ENCODE measurements at regions not wholly inside any gene's neighbourhood (a gene's known extent, or its start where the extent isn't known, plus 50 kb on each side); places are given as distances from the start of the nearest gene placed in this dataset.

- Histone ChIP-seq H3K9ac (no peak overlapping the region), H3K9me3 (replicated peaks in 1 of 11) (peaks cover 0 to 5% (median 0%) of the 10 kb centered on the region in 11 experiments; a peak in 2 of 22 replicates), H4K20me1 (no peaks in the 10 kb centered on the region), H3K4me1 (no peaks in the 10 kb centered on the region), H3K4me3 (no peak overlapping the region), H3K4me2 (no peak overlapping the region), H3K27me3 (no peaks in the 10 kb centered on the region), H3K36me3 (no peaks in the 10 kb centered on the region), H3K27ac (no peak overlapping the region)
- no peak for TF ChIP-seq Cebpa-rat (IDR thresholded peaks at IDR 0.05)
Observed at GRCh38 chr10:109701633-109702215, 221.6 kb downstream of the XPNPEP1 start.

- no peaks in the 10 kb centered on the region for H3K27me3 ChIP-seq
- H3K27ac ChIP-seq, result no peak overlapping the region
- no peaks in the 10 kb centered on the region for H3K36me3 ChIP-seq
- H4K20me1 ChIP-seq, result no peaks in the 10 kb centered on the region
- peaks cover 0 to 5% (median 0%) of the 10 kb centered on the region in 11 experiments; a peak in 2 of 22 replicates for H3K9me3 ChIP-seq (replicated peaks in 1 of 11)
- no peak for TF ChIP-seq Cebpa-rat (IDR thresholded peaks at IDR 0.05)
- no peaks in the 10 kb centered on the region for H3K4me1 ChIP-seq
- H3K9ac ChIP-seq, result no peak overlapping the region
- no peak overlapping the region for H3K4me3 ChIP-seq
- H3K4me2 ChIP-seq, result no peak overlapping the region
Observed at GRCh38 chr10:109698882-109699664, 224.2 kb downstream of the XPNPEP1 start.

GRCh38 chr10:109698086-109698485 lies 225.2 kb downstream of the XPNPEP1 start:
- no peak for TF ChIP-seq Cebpa-rat (IDR thresholded peaks at IDR 0.05)
- Histone ChIP-seq H3K9ac (no peak overlapping the region), H3K4me2 (no peak overlapping the region), H3K27ac (no peak overlapping the region), H3K36me3 (no peaks in the 10 kb centered on the region), H3K4me3 (no peak overlapping the region), H3K4me1 (no peaks in the 10 kb centered on the region), H4K20me1 (no peaks in the 10 kb centered on the region), H3K9me3 (replicated peaks in 1 of 11) (peaks cover 0 to 5% (median 0%) of the 10 kb centered on the region in 11 experiments; a peak in 2 of 22 replicates), H3K27me3 (no peaks in the 10 kb centered on the region)

- Histone ChIP-seq H3K27me3 (no peaks in the 10 kb centered on the region), H3K27ac (no peak overlapping the region), H4K20me1 (no peaks in the 10 kb centered on the region), H3K4me3 (no peak overlapping the region), H3K4me1 (no peaks in the 10 kb centered on the region), H3K4me2 (no peak overlapping the region), H3K9ac (no peak overlapping the region), H3K9me3 (replicated peaks in 1 of 11) (peaks cover 0 to 5% (median 0%) of the 10 kb centered on the region in 11 experiments; a peak in 2 of 22 replicates), H3K36me3 (no peaks in the 10 kb centered on the region)
- TF ChIP-seq Cebpa-rat (IDR thresholded peaks at IDR 0.05), result no peak
Observed at GRCh38 chr10:109696981-109697775, 226.1 kb downstream of the XPNPEP1 start.

- H3K4me3 ChIP-seq, result no peak overlapping the region
- H4K20me1 ChIP-seq, result no peaks in the 10 kb centered on the region
- TF ChIP-seq Cebpa-rat (IDR thresholded peaks at IDR 0.05), result no peak
- H3K9me3 ChIP-seq (replicated peaks in 1 of 11), result peaks cover 0 to 5% (median 0%) of the 10 kb centered on the region in 11 experiments; a peak in 2 of 22 replicates
- H3K27me3 ChIP-seq, result no peaks in the 10 kb centered on the region
- H3K27ac ChIP-seq, result no peak overlapping the region
- H3K4me2 ChIP-seq, result no peak overlapping the region
- H3K9ac ChIP-seq, result no peak overlapping the region
- H3K36me3 ChIP-seq, result no peaks in the 10 kb centered on the region
- H3K4me1 ChIP-seq, result no peaks in the 10 kb centered on the region
Observed at GRCh38 chr10:109696462-109696861, 226.8 kb downstream of the XPNPEP1 start.

GRCh38 chr10:109695988-109696387 lies 227.3 kb downstream of the XPNPEP1 start:
- Histone ChIP-seq H3K4me1 (no peaks in the 10 kb centered on the region), H4K20me1 (no peaks in the 10 kb centered on the region), H3K4me3 (no peak overlapping the region), H3K27me3 (no peaks in the 10 kb centered on the region), H3K27ac (no peak overlapping the region), H3K9me3 (replicated peaks in 1 of 11) (peaks cover 0 to 5% (median 0%) of the 10 kb centered on the region in 11 experiments; a peak in 2 of 22 replicates), H3K36me3 (no peaks in the 10 kb centered on the region), H3K4me2 (no peak overlapping the region), H3K9ac (no peak overlapping the region)
- TF ChIP-seq Cebpa-rat (IDR thresholded peaks at IDR 0.05), result no peak

GRCh38 chr10:109689785-109690184 lies 233.5 kb downstream of the XPNPEP1 start:
- H3K27me3 ChIP-seq, result no peaks in the 10 kb centered on the region
- no peaks in the 10 kb centered on the region for H3K36me3 ChIP-seq
- H3K4me2 ChIP-seq, result no peak overlapping the region
- H3K9ac ChIP-seq, result no peak overlapping the region
- no peak overlapping the region for H3K4me3 ChIP-seq
- H4K20me1 ChIP-seq, result no peaks in the 10 kb centered on the region
- no peaks in the 10 kb centered on the region for H3K4me1 ChIP-seq
- TF ChIP-seq Cebpa-rat (IDR thresholded peaks at IDR 0.05), result no peak
- no peak overlapping the region for H3K27ac ChIP-seq
- peaks cover 0 to 28% (median 9%) of the 10 kb centered on the region in 11 experiments; a peak in 18 of 22 replicates for H3K9me3 ChIP-seq (replicated peaks in 1 of 11)

GRCh38 chr10:109679478-109679877 lies 243.8 kb downstream of the XPNPEP1 start:
- H3K4me2 ChIP-seq, result no peak overlapping the region
- H3K9me3 ChIP-seq (replicated peaks in 1 of 11), result no peaks in the 10 kb centered on the region
- no peaks in the 10 kb centered on the region for H3K27me3 ChIP-seq
- H3K9ac ChIP-seq, result no peak overlapping the region
- no peaks in the 10 kb centered on the region for H4K20me1 ChIP-seq
- peaks cover 0 to 5% (median 0%) of the 10 kb centered on the region in 10 experiments; a peak in 1 of 20 replicates for H3K4me1 ChIP-seq
- no peak overlapping the region for H3K4me3 ChIP-seq
- no peaks in the 10 kb centered on the region for H3K36me3 ChIP-seq
- H3K27ac ChIP-seq, result no peak overlapping the region
- TF ChIP-seq Cebpa-rat (IDR thresholded peaks at IDR 0.05), result no peak

- Histone ChIP-seq H3K4me1 (peaks cover 0 to 5% (median 0%) of the 10 kb centered on the region in 10 experiments; a peak in 1 of 20 replicates), H3K27me3 (no peaks in the 10 kb centered on the region), H3K36me3 (no peaks in the 10 kb centered on the region), H3K27ac (no peak overlapping the region), H3K9ac (no peak overlapping the region), H3K9me3 (replicated peaks in 1 of 11) (no peaks in the 10 kb centered on the region), H4K20me1 (no peaks in the 10 kb centered on the region), H3K4me2 (no peak overlapping the region), H3K4me3 (no peak overlapping the region)
- TF ChIP-seq Cebpa-rat (IDR thresholded peaks at IDR 0.05), result no peak
Observed at GRCh38 chr10:109678857-109679256, 244.5 kb downstream of the XPNPEP1 start.

All from BLaER1 treated with 17β-estradiol and CSF1 and Interleukin-3, amounts not matched to agents 10 nM and 100 nM (cell line).